Transverse colon (tissue), 4 donors: ENCODE measurements at regions not wholly inside any gene's neighbourhood (a gene's known extent, or its start where the extent isn't known, plus 50 kb on each side); places are given as distances from the start of the nearest gene placed in this dataset.

ENCODE experiments used
- POLR2A ChIP-seq: fragments of 450-650 bp; IDR thresholded peaks from one replicate; pipeline ENCODE4 v1.6.1; 2016; ENCODE audit warnings: antibody characterized with exemption, mild to moderate bottlenecking, moderate library complexity
- POLR2AphosphoS5 ChIP-seq, 3 donors: sonication (generic); formaldehyde crosslinking; IDR thresholded peaks; one replicate each; pipeline ENCODE4 v1.6.1; 2016; ENCODE audit warnings: antibody characterized with exemption in 3 of 3
- TF ChIP-seq, protein P1 (sequence below), 5 experiments: fragments of 200-600 bp in 3 of 5; fragments of 450-650 bp in 2 of 5; sonication (generic) in 3 of 5; IDR thresholded peaks; 1 replicate in 2 of 5; 2 replicates in 3 of 5; pipeline ENCODE4 v1.5.1; 2016 to 2017; ENCODE audit warnings: antibody characterized with exemption in 5 of 5, inconsistent platforms in 3 of 5, mild to moderate bottlenecking in 2 of 5, moderate library complexity in 1 of 5

GRCh38 chrX:15073313-15073712 is 196.6 kb downstream of the ASB9 start:
- TF ChIP-seq, protein P1, sequence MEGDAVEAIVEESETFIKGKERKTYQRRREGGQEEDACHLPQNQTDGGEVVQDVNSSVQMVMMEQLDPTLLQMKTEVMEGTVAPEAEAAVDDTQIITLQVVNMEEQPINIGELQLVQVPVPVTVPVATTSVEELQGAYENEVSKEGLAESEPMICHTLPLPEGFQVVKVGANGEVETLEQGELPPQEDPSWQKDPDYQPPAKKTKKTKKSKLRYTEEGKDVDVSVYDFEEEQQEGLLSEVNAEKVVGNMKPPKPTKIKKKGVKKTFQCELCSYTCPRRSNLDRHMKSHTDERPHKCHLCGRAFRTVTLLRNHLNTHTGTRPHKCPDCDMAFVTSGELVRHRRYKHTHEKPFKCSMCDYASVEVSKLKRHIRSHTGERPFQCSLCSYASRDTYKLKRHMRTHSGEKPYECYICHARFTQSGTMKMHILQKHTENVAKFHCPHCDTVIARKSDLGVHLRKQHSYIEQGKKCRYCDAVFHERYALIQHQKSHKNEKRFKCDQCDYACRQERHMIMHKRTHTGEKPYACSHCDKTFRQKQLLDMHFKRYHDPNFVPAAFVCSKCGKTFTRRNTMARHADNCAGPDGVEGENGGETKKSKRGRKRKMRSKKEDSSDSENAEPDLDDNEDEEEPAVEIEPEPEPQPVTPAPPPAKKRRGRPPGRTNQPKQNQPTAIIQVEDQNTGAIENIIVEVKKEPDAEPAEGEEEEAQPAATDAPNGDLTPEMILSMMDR (IDR thresholded peaks at IDR 0.05), result no peak
- TF ChIP-seq POLR2A, result no peak
- TF ChIP-seq POLR2AphosphoS5 (IDR thresholded peaks at IDR 0.05), result no peak
